HG03575 (cell line): ENCODE measurements at regions not wholly inside any gene's neighbourhood (a gene's known extent, or its start where the extent isn't known, plus 50 kb on each side); places are given as distances from the start of the nearest gene placed in this dataset.

Experiments used
- ATAC-seq: cut with Tn5 transposase; IDR thresholded peaks from one replicate; pipeline ENCODE4 v1.9.1; 2021; ENCODE audit not compliant: unreplicated experiment, insufficient number of reproducible peaks, low FRiP score; ENCODE audit errors: extremely low read depth

DNA sequence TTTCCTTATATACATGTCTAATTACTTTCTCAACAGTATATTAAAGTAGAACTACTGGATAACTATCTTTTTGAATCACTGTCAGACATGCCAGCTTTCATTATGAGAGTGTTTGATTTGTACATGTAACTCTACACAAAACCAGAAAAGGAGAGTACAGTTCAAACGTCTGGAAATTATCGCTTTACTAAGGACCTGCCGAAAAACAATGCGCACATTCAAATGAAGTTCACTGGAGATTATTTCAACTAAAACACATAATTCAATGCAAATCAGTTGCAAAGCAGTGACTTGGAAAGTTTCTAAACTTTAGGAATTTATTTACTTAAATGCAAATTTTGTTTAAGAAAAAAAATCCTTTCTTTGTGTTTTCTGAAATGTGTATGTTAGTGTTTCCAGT is 942.5 kb downstream of the EFNA5 start:
- ATAC-seq = no peak

DNA sequence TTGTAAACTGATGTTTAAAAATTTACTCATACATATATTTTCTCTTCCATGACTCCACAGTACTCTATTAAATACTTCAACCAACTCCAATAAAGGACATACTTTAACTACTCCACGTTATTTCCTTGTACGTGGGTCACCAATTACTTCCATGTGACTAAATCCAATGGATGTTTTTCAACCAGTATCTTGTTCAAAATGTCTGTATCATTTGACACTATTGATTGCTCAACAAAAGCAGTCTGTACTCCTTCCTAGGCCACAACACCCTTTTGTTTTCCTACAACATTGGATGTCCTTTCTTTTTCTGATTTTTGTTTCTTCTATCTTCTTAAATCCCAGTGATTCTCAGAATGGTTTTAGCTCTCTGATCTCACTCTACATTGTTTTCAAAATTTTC is 943.7 kb downstream of the EFNA5 start:
- no peak for ATAC-seq

DNA sequence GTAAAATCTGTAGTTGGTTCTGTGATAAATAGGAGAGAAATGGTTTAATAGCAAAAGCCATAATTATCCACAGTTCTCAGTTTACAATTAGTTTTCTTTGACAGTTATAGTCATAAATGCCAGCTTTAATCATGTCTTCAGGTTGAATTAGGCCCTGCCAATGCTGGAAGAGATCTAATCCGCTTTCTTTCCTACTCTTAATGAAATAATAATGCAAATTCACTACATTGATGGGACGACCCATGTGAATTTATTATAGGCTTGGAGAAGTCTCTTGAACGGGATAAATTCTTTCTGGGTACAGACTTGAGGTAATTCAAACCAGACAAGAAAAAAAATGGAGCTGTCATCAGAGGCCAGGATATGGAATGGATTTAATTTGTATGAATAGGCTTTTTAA is 950.4 kb downstream of the EFNA5 start:
- no peak for ATAC-seq

DNA sequence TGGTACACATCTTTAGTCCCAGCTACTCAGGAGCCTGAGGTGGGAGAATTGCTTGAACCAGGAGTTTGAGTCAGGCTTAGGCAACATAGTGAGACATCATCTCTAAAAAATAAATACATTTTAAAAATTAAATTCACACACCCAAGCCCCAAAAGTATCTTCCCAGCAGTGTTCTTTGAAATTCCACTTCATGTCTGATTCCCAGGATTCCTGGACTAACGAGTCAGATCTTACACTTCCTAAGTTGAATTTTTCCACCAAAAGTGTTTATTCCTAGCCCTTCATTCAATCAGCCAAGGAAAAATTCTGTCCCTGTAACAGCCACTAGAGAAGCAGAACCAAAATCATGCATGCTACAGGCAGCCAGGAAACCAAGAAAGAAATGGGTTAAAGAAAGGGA is 970.9 kb downstream of the EFNA5 start:
- ATAC-seq = no peak

DNA sequence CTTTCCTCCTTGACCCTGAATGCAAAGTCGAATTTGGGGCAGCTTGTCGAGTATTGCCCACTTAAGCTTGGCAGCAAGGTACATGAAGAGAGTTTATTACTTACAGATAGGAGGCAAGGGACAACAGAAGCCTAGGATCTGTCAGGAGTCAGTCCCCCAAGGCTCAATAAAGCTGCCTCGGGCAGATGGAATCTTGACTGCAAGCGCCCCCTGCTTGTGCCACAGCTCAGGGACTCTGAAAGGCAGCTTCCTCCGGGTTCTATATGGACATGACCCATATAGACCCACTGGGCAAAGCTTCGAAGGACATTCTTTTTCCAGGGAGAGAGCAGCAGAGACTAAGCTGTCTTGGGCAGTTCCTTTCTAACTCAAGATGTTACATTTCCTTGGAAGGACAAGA is 971.5 kb downstream of the EFNA5 start:
- no peak for ATAC-seq

DNA sequence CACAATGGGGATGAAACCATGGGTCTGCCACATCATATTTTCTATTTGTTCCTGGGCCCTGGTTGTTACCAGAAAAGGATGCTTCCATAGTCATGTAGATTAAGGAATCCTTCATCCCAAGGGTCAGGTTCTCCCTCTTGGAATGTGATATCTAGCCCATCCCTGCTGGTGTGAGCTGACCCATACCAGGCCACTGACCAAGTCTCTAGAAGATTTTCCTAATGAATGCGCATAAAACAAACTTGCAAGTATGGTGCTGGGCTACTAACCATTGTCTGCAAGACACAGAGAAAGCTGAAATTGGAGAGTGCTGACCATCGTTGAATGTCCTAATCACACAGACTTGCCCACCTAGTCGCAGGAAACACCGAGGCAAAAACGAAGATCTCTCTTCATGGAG is 972.6 kb downstream of the EFNA5 start:
- ATAC-seq = no peak

DNA sequence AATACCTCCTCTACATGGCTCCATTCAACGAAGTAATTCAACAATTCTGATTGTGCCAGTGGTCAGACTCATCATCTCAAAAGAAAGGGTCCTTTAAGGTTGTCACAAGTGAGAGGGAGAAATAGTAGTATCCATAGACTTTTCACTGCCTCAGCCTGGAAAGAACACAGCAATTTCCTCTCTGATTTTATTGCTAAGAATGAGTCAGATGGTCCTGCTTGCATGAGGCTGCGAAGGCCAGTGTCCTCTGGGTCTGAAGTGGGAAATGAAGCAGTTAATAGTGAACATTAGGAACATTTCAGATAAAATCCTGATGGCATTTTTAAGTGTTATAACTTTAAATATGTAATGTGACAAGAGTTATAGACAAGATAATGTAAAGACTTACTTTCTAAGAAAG is 979.0 kb downstream of the EFNA5 start:
- no peak for ATAC-seq

DNA sequence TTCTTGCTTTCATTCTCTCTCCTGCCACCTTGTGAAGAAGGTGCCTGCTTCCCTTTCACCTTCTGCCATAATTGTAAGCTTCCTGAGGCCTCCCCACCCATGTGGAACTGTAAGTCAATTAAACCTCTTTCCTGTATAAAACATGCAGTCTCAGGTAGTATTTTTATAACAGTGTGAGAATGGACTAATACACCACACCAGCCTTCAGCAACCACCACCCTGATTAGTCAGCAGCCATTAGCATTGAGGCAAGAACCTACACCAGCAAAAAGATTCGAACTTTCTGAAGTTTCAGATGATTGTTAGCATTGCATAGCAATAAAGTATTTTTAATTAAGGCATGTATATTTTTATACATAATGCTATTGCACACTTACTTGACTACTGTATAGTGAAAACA is 980.2 kb downstream of the EFNA5 start:
- no peak for ATAC-seq

DNA sequence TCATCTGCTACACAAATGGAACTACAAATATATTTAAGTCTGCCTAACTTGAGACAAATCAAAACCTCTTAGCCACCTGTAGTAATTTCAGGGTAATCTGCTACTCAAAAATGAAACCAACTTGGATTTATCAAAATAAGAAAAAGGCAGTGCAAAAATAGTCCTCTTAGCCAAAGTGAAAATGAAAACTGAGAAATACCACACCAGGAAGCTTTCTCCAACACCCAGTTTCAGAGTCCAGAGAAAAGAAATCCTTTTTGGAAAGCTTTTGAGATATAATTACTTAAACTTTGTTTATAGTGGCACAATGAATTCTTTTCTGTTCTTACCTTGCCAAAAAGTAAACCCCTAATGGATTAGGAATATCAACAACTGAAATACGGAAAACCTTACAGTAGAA is 990.4 kb downstream of the EFNA5 start:
- no peak for ATAC-seq

DNA sequence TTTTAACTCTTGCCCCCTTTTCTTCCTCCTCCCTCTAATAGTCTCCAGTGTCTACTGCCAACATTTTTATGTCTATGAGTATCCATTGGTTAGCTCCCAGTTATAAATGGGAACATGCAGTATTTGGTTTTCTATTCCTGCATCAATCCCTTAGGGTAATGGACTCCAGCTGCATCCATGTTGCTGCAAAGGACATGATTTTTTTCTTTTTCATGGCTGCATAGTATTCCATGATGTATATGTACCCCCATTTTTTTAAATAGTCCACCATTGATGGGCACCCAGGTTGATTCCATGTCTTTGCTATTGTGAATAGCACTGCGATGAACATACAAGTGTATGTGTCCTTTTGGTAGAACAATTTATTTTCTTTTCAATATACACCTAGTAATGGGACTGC is 993.7 kb downstream of the EFNA5 start:
- no peak for ATAC-seq

DNA sequence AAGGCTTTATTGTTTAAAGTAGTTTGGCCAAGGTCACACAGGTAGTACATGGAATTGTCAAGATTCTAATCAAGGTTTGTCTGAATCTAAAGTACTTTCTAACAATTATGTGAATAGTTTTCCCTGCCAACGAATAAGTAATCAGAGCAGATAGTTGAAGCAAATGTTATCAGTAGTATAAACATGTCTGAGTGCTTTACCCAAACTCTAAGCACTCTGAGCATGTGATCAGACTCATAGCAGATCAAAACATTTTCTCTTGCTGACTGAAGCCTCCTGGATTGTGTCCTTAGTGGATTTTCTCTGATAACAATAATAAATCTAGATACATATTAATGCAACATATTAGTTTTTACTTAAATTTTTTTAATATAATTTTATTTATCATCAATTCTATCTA is 995.0 kb downstream of the EFNA5 start:
- ATAC-seq = no peak

DNA sequence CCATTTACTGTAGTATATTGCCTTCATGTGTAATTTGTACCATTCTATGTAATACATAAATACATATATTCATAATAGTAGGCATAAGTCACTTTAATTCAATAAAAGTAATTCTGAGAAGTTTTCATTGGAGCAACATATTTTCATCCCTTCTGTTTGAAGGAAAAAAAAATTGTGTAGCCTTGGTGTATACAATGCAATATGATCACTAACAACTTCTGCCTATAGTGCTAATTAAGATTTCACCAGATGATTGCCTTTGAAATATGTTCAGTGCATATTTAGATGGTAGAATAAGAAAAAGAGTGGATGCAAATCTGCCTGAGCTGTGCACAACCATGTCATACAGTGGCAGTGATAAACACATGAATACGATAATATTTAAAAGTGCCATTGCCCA is 996.8 kb downstream of the EFNA5 start:
- no peak for ATAC-seq

DNA sequence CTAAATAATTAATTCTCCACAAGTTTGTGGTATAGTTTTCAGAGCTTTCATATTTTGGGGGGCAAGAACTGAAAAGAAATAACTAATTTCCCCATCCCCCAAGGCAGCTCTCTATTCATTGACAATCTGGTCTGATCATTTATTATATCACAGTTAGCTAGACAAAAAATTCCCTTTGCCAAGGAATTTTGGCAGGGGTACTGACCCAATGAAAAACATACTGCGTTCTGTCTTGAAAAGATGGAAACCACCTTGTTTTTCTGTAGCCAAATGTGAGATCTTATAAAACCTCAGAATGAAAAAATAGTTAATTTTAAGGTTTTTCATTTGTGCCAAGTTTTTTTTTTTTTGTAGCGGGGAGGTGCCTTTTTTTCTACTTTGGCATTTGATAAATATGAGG is 1008.9 kb downstream of the EFNA5 start:
- no peak for ATAC-seq

DNA sequence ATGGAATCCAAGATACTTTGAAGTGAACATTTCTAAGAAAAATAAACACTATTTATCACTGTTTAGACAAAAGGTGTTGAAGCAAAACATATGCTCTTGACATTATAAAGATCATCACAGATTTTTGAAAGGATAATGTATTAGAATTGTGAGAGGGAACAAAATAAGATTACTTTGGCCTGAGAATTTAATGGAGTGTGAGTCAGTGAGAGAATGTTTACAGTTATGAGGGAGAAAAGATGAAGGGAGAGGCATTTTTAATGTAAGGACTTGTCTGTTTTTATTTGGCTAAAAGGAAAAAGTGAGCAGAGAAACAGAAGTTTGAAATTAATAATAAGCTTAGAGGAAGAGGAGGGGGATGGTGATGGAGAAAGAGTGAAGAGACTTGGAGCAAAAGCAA is 1010.1 kb downstream of the EFNA5 start:
- no peak for ATAC-seq

DNA sequence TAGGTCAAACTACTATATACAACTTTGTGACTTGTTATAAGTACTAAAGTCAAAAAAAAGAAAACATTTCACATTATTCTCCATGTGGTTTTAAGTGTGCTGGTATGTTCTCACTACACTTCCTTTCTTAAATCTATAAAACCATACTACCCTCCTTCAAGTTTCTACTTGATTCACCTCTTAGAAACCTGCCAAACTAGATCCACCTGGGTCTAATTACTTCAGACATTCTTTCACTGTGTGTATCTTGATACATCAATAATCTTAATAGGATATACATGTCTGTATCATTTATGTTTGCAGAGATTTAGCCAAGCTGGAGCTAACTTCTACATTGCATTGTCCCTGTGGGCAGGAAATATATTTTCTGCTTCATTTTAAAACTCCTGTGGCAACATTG is 1012.6 kb downstream of the EFNA5 start:
- no peak for ATAC-seq

DNA sequence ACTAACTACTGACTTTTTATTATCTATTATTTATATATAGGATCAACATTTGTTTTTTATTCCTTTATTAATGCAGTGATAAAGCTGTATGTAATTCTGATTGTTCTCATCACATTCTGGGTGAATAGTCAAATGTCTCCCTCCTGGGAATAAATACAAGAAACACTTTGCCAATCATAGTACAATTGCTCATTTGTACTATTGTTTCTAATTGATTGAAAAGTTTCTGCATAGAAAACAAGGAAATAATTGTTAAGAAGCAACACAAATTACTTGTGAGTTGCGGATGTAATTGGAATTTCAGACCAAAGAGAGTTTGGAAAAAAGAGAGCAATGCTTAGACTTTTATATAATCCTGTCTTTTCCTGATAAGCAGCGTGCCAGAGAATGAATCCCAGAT is 1013.9 kb downstream of the EFNA5 start:
- no peak for ATAC-seq

DNA sequence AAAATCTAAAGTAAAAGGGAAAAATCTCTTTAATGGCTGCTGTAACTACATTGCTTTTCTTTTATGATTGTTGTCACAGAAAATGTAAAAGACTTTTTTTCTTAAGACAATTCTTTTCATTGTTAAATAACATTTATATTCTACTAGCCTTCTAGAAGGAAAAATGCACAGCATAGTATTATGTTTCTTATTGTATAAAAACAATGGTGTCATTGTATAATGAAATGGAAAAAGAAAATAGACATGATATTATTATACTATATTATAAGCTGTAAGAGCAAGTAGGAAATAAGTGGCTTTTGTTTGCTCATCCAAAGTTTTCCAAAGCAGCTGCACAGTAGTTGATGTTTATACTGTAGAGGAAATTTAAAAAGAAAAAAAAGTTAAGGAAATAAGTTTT is 1021.7 kb downstream of the EFNA5 start:
- ATAC-seq = no peak

DNA sequence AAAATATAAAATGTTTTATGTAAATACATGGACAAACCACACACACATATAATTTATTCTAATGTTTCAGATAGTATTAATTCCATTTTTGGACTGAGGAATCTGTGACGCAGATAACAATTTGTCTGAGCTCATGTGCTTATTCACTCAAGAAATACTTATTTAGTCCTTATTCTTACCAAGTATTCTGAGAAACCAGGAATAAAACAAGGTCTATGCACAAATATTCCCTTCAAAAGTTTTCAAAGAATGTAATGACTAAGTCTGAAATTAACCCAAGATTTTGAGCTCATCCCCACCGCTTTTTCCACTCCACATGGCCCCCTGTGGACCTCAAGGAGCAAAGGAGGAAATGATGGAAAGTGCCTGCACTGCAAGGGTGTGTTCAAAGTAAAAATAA is 1022.3 kb downstream of the EFNA5 start:
- ATAC-seq = no peak

DNA sequence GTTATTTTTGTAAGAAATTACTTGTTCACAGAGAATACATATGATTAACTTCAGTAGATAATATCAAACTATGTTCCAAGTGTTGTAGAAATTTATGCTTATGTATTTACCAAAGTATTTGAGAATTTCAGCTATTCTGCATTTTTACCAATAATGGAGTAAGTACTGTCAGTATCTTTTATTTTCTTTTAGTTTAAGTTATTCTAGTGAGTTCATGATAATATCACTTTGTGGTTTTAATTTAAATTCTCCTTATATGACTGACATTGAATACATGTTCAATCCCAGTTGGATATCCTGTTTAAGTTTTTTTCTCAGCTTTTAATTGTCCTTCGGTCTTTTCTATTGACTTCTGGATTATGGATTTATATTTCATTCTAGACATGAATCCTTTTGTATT is 1024.6 kb downstream of the EFNA5 start:
- no peak for ATAC-seq

DNA sequence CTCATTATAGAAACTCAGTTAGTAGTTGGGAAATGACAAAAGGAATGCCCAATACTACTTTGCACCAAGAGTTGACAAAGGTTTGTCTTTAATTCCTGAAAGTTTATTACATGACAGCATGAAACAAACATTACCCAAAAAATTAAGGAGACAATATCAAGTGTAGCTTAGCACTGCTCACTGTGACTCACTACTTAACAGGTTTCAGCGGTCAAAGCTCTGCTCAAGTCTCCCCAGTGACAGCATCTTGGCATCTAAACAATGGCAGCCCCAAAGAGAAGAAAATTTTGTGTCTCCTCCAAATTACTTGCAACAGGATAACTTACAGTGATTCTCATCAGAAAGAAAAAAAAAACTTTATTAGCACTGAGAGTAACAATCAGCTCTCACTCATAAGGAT is 1030.2 kb downstream of the EFNA5 start:
- no peak for ATAC-seq

DNA sequence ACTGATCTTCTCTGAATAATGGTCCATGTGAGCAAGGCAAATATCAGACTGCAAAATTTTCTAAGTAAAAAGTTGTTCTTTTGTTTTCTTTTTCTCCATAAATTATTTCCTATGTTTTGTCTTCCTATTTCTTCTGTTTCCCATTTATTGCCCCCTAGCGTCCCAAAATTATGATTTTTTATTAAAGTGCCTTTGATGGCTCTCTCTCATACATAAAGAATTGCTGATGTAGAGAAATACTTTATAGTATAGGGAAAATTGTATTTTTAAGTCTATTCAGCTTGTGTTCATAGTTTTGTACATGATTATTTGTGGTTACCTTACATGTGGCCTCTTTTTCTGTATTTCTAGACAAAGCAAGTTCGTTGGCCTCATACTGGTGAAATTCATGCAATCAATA is 1031.2 kb downstream of the EFNA5 start:
- ATAC-seq = no peak

DNA sequence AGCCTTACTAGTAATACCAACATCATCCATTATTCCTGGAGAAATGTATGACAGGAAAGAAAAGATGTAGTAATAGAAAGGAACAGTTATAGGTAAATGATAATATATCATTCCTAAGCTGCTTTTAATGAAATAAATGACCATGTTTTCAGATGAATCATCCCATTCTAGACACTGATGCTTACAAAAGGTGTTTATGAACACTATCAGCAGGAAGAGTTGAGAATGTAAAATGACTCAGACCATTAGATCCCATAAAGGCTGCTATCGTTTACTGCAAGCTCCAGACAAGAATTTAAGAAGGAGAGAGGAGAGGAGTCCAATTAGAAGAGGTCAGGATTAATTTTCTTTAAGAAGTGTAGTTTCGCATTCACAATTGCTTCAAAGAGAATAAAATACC is 1033.5 kb downstream of the EFNA5 start:
- no peak for ATAC-seq
